ENCODE measurements at regions not wholly inside any gene's neighbourhood (a gene's known extent, or its start where the extent isn't known, plus 50 kb on each side); places are given as distances from the start of the nearest gene placed in this dataset.

DNA sequence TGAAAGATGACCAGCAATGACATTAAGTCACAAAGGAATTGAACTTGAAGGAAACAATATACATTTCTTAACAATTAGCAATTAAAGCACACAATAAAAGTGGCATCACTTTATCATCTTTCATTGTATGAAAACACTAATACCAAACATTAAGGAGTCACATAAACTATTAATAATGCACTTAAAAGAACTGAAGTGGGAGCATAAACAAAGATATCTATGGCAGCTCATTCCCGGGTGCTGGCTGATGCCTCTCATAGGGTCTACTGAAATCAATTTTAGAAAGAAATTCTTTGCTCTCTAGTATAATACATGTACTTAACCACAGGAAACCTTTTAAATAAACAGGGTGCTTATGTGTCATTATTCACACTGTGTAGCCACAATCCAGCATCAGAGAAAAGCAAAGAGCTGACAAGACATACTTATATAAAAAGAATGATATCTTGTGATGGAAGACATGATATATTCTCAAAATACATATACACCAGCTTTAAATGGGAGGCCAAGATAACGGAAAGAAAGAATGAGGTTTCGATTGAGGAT, 1207.8 kb downstream of the EFNB2 start:
- no peak for DNase-seq (ENCODE audit: low read depth, low spot score)

GRCh38 chr13:105319875-105320274, 1215.6 kb downstream of the EFNB2 start:
- DNase-seq (ENCODE audit: low read depth, low spot score), result no peak

- DNase-seq (ENCODE audit: low read depth, low spot score), result no peak
Observed at GRCh38 chr13:105316731-105317130, 1218.7 kb downstream of the EFNB2 start.

GRCh38 chr13:105312906-105313305, 1222.6 kb downstream of the EFNB2 start:
- DNase-seq (ENCODE audit: low read depth, low spot score), result no peak

GRCh38 chr13:105311094-105311493, 1224.4 kb downstream of the EFNB2 start:
- DNase-seq (ENCODE audit: low read depth, low spot score), result no peak

GRCh38 chr13:105307776-105308175, 1227.7 kb downstream of the EFNB2 start:
- DNase-seq (ENCODE audit: low read depth, low spot score), result no peak

- DNase-seq (ENCODE audit: low read depth, low spot score), result no peak
Observed at GRCh38 chr13:105297839-105298238, 1237.6 kb downstream of the EFNB2 start.

- no peak for DNase-seq (ENCODE audit: low read depth, low spot score)
Observed at GRCh38 chr13:105291987-105292386, 1243.5 kb downstream of the EFNB2 start.

DNA sequence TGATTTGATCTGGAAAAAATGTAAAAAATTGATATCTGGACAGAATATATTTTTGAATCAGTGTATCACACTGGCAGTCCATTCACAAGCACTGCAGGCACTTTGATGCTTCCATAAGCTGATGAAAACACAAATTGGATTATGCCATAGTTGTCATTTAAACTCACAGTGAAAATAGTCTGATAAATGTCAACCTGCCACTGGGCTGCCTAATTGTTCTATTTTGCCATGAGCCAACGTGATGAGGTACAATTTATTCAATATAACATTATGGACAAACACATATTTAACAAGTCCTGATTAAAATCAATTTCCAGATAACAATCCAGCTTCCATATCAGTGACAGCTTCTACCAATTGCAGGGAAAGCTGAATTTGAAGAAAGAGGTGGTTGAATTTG, 1244.9 kb downstream of the EFNB2 start:
- no peak for DNase-seq (ENCODE audit: low read depth, low spot score)

DNA sequence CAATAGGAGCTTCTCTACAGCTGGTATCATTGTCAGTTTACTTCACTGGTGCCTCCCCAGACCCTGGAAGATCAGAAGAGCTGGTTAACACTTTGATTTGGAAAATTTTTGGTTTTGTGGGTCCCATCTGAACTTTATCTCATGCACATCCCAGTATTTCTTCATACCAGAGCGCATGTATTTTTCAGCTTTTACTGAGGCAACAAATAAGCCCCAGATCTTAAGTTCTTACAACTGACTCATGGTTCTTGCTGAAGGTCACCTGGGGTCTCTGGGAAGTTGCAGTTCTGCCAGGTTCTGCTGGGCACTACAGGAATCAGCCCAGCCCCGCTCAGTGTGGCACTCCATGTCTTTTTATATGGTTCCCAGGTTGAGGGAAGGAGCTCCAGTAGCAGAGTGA, 1249.9 kb downstream of the EFNB2 start:
- DNase-seq (ENCODE audit: low read depth, low spot score), result no peak

GRCh38 chr13:105282406-105283285, 1252.8 kb downstream of the EFNB2 start:
- no peak for DNase-seq (ENCODE audit: low read depth, low spot score)

- no peak for DNase-seq (ENCODE audit: low read depth, low spot score)
Observed at GRCh38 chr13:105278943-105279381, 1256.5 kb downstream of the EFNB2 start.

DNA sequence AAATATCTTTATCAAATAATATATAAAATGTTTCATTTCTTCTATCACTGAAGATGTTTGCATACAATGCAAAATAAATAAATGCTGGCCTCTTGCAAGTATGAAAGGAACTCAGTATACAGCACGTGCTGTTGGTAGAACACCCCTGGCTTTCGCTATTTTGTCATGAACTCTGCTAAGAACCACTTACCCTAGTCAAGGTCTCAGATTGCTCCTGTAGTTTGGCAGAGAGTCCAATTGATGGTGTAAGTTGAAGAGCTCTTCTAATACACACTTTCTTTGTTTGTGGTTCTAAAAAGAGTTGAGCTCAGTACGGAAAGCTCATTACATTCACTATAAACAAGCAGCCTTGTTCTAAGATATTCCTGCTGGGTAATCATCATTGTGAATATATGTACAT, 1258.9 kb downstream of the EFNB2 start:
- no peak for DNase-seq (ENCODE audit: low read depth, low spot score)

GRCh38 chr13:105273665-105274222, 1261.7 kb downstream of the EFNB2 start:
- no peak for DNase-seq (ENCODE audit: low read depth, low spot score)

GRCh38 chr13:105272660-105273631, 1262.5 kb downstream of the EFNB2 start:
- no peak for DNase-seq (ENCODE audit: low read depth, low spot score)

DNA sequence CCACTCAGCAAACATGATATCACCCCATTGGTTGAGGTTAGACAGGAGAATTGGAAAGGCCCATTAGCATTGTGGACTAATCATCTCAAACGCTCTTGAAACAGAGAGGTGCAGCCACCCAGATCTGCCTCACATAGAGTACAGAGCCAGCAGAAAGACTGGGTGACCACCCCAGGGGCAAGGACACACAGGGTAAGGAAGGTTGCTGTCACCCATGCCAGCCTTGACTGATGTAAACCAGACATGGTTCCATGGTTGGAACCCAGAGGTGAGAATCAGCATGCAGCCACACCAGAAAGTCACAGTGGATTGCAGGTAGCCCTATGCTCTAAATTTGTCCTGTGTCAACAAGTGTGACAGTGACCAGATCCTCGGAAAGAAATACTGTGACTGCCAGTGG, 1268.8 kb downstream of the EFNB2 start:
- no peak for DNase-seq (ENCODE audit: low read depth, low spot score)

DNA sequence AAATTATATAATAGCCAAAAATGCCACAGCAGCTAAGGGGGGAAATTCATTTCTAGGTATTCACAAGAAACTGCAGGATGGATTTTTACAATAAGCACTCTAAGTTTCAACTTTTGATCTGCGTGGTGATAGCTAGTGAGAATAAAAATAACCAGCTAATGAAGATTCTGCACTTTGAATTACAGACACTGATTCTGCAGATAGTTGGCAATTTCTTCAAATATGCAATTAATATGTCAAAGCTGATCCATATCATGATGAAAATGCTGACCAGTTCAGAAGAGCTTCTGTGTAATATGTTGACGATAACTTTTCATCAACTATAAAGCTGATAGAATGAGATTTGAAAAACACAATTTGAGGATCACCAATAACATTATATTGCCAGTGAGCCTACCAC, 1272.9 kb downstream of the EFNB2 start:
- DNase-seq (ENCODE audit: low read depth, low spot score), result no peak

GRCh38 chr13:105259426-105259825, 1276.0 kb downstream of the EFNB2 start:
- no peak for DNase-seq (ENCODE audit: low read depth, low spot score)

GRCh38 chr13:105255472-105255871, 1280.0 kb downstream of the EFNB2 start:
- DNase-seq (ENCODE audit: low read depth, low spot score), result no peak

DNA sequence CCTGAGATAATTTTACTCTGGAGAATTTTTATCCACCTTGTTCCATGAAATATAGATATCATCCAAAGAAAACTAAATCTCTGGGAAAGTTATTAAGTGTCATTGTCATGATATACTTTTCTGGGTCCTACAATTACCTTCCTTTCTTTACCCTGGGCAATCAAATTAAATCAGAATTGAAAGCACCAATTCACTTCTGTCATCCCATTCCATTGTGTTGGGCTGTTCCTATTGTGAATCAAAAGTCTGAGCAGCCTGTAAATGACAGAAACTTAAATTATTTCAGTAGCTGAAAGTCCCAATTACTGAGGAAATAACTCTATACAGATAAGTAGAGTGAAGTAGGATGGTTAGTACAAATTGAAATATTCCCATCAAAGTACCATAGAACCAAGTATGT, 1284.2 kb downstream of the EFNB2 start:
- no peak for DNase-seq (ENCODE audit: low read depth, low spot score)

GRCh38 chr13:105247830-105248229, 1287.6 kb downstream of the EFNB2 start:
- no peak for DNase-seq (ENCODE audit: low read depth, low spot score)

GRCh38 chr13:105240371-105240770, 1295.1 kb downstream of the EFNB2 start:
- DNase-seq (ENCODE audit: low read depth, low spot score), result no peak

Data from brain pericyte (primary cell).